ENCODE measurements at regions not wholly inside any gene's neighbourhood (a gene's known extent, or its start where the extent isn't known, plus 50 kb on each side); places are given as distances from the start of the nearest gene placed in this dataset.

DNA sequence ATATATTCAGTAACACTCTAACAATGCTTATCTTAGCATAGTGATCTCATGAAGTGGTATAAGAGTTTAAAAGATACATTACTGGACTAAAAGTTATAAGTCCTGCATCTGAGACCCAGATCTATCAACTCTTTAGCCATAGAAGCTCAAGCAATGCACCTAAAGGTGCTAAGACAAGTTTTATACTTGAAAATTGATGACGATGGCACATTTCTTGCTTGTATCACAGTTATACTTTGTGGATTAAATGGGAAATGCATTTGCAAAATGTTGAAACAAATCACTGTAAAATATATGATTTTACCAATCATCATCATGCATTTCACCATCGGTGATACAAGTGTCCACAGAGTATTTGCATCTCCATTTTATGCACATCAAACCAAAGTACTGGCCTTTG lies 525.3 kb upstream of the ZNF385D start:
- Histone ChIP-seq H3K4me3 (no peak overlapping the region), H3K36me3 (no peaks in the 10 kb centered on the region), H3K9me3 (no peaks in the 10 kb centered on the region), H3K4me1 (ENCODE audit: control insufficient read depth in 1 of 2, low read depth in 2 of 2) (no peaks in the 10 kb centered on the region), H3K27ac (no peak overlapping the region), H3K27me3 (replicated peaks; ENCODE audit: insufficient read depth) (no peaks in the 10 kb centered on the region)
- ATAC-seq (ENCODE audit: insufficient number of reproducible peaks, low FRiP score, low read depth): no peak
- DNase-seq (ENCODE audit: low spot score): no peak
- TF ChIP-seq, protein P1, sequence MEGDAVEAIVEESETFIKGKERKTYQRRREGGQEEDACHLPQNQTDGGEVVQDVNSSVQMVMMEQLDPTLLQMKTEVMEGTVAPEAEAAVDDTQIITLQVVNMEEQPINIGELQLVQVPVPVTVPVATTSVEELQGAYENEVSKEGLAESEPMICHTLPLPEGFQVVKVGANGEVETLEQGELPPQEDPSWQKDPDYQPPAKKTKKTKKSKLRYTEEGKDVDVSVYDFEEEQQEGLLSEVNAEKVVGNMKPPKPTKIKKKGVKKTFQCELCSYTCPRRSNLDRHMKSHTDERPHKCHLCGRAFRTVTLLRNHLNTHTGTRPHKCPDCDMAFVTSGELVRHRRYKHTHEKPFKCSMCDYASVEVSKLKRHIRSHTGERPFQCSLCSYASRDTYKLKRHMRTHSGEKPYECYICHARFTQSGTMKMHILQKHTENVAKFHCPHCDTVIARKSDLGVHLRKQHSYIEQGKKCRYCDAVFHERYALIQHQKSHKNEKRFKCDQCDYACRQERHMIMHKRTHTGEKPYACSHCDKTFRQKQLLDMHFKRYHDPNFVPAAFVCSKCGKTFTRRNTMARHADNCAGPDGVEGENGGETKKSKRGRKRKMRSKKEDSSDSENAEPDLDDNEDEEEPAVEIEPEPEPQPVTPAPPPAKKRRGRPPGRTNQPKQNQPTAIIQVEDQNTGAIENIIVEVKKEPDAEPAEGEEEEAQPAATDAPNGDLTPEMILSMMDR (IDR thresholded peaks at IDR 0.05): no peak

DNA sequence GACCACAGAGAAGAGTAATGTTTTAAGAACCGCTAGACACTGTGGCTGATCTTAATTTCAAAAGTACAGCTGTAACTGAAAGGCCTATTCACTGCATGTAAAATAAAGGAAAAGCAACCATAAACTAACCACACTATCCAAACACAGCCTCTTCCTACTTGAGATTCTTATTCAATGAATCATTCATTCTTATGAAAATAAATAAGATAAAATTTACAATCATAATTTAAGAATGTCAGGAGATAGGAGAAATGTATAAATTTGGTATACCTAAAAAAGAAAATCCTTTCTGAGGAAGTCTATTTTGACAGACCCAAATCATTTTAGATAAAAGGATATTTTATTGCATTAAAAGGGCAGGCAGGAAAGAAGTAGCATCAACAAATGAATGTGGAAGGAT lies 533.5 kb upstream of the ZNF385D start:
- Histone ChIP-seq H3K9me3 (no peaks in the 10 kb centered on the region), H3K36me3 (no peaks in the 10 kb centered on the region), H3K4me1 (ENCODE audit: control insufficient read depth in 1 of 2, low read depth in 2 of 2) (no peaks in the 10 kb centered on the region), H3K27me3 (replicated peaks; ENCODE audit: insufficient read depth) (no peaks in the 10 kb centered on the region), H3K27ac (no peak overlapping the region), H3K4me3 (no peak overlapping the region)
- TF ChIP-seq, protein P1 (IDR thresholded peaks at IDR 0.05): no peak
- ATAC-seq (ENCODE audit: insufficient number of reproducible peaks, low FRiP score, low read depth): no peak
- no peak for DNase-seq (ENCODE audit: low spot score)

DNA sequence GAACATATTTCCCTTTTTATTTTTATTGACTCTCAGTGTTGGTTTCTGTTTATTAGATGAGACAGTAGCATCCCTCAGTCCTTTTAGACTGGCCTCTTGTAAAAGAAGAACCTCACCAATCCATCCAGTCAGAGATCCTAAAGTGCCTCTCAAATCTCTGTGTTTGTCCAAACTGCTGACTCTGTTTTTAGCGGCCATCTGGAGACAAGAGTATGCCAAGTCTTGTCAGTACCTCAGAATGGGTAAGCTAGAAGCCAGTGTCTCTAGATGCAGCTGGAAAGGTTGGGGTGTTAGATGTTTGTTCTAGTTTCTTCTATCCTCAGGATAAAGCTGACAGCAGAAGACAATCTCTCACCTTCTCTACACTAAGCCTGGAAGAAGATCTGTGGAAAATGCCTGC lies 537.7 kb upstream of the ZNF385D start:
- ATAC-seq (ENCODE audit: insufficient number of reproducible peaks, low FRiP score, low read depth): no peak
- Histone ChIP-seq H3K4me1 (ENCODE audit: control insufficient read depth in 1 of 2, low read depth in 2 of 2) (no peaks in the 10 kb centered on the region), H3K36me3 (no peaks in the 10 kb centered on the region), H3K27ac (no peak overlapping the region), H3K9me3 (no peaks in the 10 kb centered on the region), H3K27me3 (replicated peaks; ENCODE audit: insufficient read depth) (no peaks in the 10 kb centered on the region), H3K4me3 (no peak overlapping the region)
- TF ChIP-seq, protein P1 (IDR thresholded peaks at IDR 0.05): no peak
- no peak for DNase-seq (ENCODE audit: low spot score)

- Histone ChIP-seq H3K27ac (no peak overlapping the region), H3K4me1 (ENCODE audit: control insufficient read depth in 1 of 2, low read depth in 2 of 2) (no peaks in the 10 kb centered on the region), H3K36me3 (no peaks in the 10 kb centered on the region), H3K27me3 (replicated peaks; ENCODE audit: insufficient read depth) (no peaks in the 10 kb centered on the region), H3K9me3 (no peaks in the 10 kb centered on the region), H3K4me3 (no peak overlapping the region)
- no peak for ATAC-seq (ENCODE audit: insufficient number of reproducible peaks, low FRiP score, low read depth)
- TF ChIP-seq, protein P1 (IDR thresholded peaks at IDR 0.05): no peak
- DNase-seq (ENCODE audit: low spot score): no peak
Observed at GRCh38 chr3:22292681-22293080, 541.7 kb upstream of the ZNF385D start.

- Histone ChIP-seq H3K27ac (no peak overlapping the region), H3K9me3 (peaks cover 5% of the 10 kb centered on the region), H3K36me3 (no peaks in the 10 kb centered on the region), H3K27me3 (replicated peaks; ENCODE audit: insufficient read depth) (no peaks in the 10 kb centered on the region), H3K4me1 (ENCODE audit: control insufficient read depth in 1 of 2, low read depth in 2 of 2) (no peaks in the 10 kb centered on the region), H3K4me3 (no peak overlapping the region)
- ATAC-seq (ENCODE audit: insufficient number of reproducible peaks, low FRiP score, low read depth) (no peak), DNase-seq (ENCODE audit: low spot score) (no peak)
- TF ChIP-seq, protein P1 (IDR thresholded peaks at IDR 0.05): no peak
Observed at GRCh38 chr3:22296601-22297000, 545.6 kb upstream of the ZNF385D start.

Data from thoracic aorta (tissue), 2 donors.